Hepatocyte (in vitro differentiated cells): ENCODE measurements at regions not wholly inside any gene's neighbourhood (a gene's known extent, or its start where the extent isn't known, plus 50 kb on each side); places are given as distances from the start of the nearest gene placed in this dataset.

Source experiments
- EZH2 ChIP-seq: fragments of 200-600 bp; sonication (generic); IDR thresholded peaks from 2 replicates; pipeline ENCODE4 v1.6.1; 2016; ENCODE audit warnings: antibody characterized with exemption, mild to moderate bottlenecking, borderline replicate concordance
- EZH2phosphoT487 ChIP-seq: fragments of 200-600 bp; sonication (generic); IDR thresholded peaks from one replicate; pipeline ENCODE4 v1.6.1; 2018; ENCODE audit warnings: antibody characterized with exemption, mild to moderate bottlenecking, low read depth, moderate library complexity; ENCODE audit not compliant: unreplicated experiment, severe bottlenecking
- TF ChIP-seq, protein P1 (sequence below): fragments of 200-600 bp; sonication (generic); IDR thresholded peaks from 2 replicates; pipeline ENCODE4 v1.5.1; 2016; ENCODE audit warnings: antibody characterized with exemption, mild to moderate bottlenecking; ENCODE audit not compliant: poor library complexity

DNA sequence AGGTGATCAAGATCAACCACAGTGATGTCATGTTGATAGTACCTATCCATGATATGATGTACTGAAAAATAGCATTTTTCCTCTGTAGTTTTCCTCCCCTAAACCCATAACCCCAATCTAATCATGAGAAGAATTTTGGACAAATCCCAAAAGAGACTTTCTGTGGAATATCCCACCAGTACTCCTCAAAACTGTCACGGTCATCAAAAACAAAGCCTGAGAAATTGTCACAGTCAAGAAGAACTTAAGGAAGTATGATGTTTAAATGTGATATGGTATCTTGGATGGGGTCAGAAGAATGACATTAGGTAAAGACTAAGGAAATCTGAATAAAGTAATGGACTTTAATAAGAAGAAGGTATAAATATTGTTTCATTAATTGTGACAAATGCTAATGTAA is 248.8 kb downstream of the RMST start:
- TF ChIP-seq, protein P1, sequence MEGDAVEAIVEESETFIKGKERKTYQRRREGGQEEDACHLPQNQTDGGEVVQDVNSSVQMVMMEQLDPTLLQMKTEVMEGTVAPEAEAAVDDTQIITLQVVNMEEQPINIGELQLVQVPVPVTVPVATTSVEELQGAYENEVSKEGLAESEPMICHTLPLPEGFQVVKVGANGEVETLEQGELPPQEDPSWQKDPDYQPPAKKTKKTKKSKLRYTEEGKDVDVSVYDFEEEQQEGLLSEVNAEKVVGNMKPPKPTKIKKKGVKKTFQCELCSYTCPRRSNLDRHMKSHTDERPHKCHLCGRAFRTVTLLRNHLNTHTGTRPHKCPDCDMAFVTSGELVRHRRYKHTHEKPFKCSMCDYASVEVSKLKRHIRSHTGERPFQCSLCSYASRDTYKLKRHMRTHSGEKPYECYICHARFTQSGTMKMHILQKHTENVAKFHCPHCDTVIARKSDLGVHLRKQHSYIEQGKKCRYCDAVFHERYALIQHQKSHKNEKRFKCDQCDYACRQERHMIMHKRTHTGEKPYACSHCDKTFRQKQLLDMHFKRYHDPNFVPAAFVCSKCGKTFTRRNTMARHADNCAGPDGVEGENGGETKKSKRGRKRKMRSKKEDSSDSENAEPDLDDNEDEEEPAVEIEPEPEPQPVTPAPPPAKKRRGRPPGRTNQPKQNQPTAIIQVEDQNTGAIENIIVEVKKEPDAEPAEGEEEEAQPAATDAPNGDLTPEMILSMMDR: no peak
- no peak for TF ChIP-seq EZH2phosphoT487
- no peak for TF ChIP-seq EZH2
